CD14-positive monocyte (primary cell): ENCODE measurements at regions not wholly inside any gene's neighbourhood (a gene's known extent, or its start where the extent isn't known, plus 50 kb on each side); places are given as distances from the start of the nearest gene placed in this dataset.

ENCODE experiments used
- DNase-seq, 3 donors: peaks; one replicate each; pipeline ENCODE4 v3.0.0-alpha.2; 2011 to 2022
- H2AFZ ChIP-seq: 2 replicates; pipeline ENCODE4 v1.6.0; 2012; ENCODE audit warnings: mild to moderate bottlenecking, low read depth, low read length, inconsistent platforms; ENCODE audit not compliant: insufficient read depth, poor library complexity, severe bottlenecking
- H3K27ac ChIP-seq, 2 donors: 1 replicate in 1 of 2; 2 replicates in 1 of 2; pipeline ENCODE4 v1.5.1; 2012 to 2013; ENCODE audit warnings: low read length in 2 of 2, control low read depth in 1 of 2, inconsistent platforms in 1 of 2, low read depth in 1 of 2, mild to moderate bottlenecking in 1 of 2
- H3K27me3 ChIP-seq, 2 donors: one replicate each; pipeline versions ENCODE4 v1.6.0 to v1.6.1; 2011 to 2013; ENCODE audit warnings: low read length in 2 of 2; ENCODE audit not compliant: control insufficient read depth in 2 of 2, insufficient read depth in 2 of 2
- H3K36me3 ChIP-seq, 2 donors: replicated peaks in 1 of 2; 1 replicate in 1 of 2; 2 replicates in 1 of 2; pipeline versions ENCODE4 v1.5.1 to v1.6.1; 2012 to 2013; ENCODE audit warnings: low read length in 2 of 2, control low read depth in 1 of 2, inconsistent platforms in 1 of 2, mild to moderate bottlenecking in 1 of 2; ENCODE audit not compliant: insufficient read depth in 2 of 2, control insufficient read depth in 1 of 2
- H3K4me1 ChIP-seq, 2 donors: 1 replicate in 1 of 2; 2 replicates in 1 of 2; pipeline versions ENCODE4 v1.5.1 to v1.6.1; 2012 to 2013; ENCODE audit warnings: low read length in 2 of 2, control low read depth in 1 of 2, inconsistent platforms in 1 of 2, mild to moderate bottlenecking in 1 of 2, moderate library complexity in 1 of 2; ENCODE audit not compliant: insufficient read depth in 2 of 2, control insufficient read depth in 1 of 2
- H3K4me2 ChIP-seq: replicated peaks from 2 replicates; pipeline ENCODE3; 2012; ENCODE audit warnings: low read length, moderate library complexity, mild to moderate bottlenecking; ENCODE audit not compliant: poor library complexity, severe bottlenecking; ENCODE audit errors: extremely low read depth
- H3K4me3 ChIP-seq, 3 experiments: fragments of 200-600 bp in 1 of 3; sonication (generic) in 1 of 3; replicated peaks in 1 of 3; 1 replicate in 2 of 3; 2 replicates in 1 of 3; pipeline ENCODE4 v1.5.1; 2011 to 2013; ENCODE audit warnings: low read length in 3 of 3, mild to moderate bottlenecking in 3 of 3, control low read depth in 2 of 3, low read depth in 2 of 3, inconsistent platforms in 1 of 3, moderate library complexity in 1 of 3
- H3K79me2 ChIP-seq: 2 replicates; pipeline ENCODE4 v1.6.0; 2012; ENCODE audit warnings: mild to moderate bottlenecking, control low read depth, inconsistent platforms, low read length, moderate library complexity; ENCODE audit not compliant: insufficient read depth
- H3K9ac ChIP-seq: 2 replicates; pipeline ENCODE4 v1.6.0; 2017; ENCODE audit warnings: low read length, mild to moderate bottlenecking; ENCODE audit not compliant: insufficient read depth, poor library complexity, severe bottlenecking
- H3K9me3 ChIP-seq, 2 donors: replicated peaks in 1 of 2; 1 replicate in 1 of 2; 2 replicates in 1 of 2; pipeline versions ENCODE4 v1.5.1 to v1.6.1; 2012 to 2013; ENCODE audit warnings: low read length in 2 of 2, control low read depth in 1 of 2; ENCODE audit not compliant: control insufficient read depth in 1 of 2, insufficient read depth in 1 of 2
- H4K20me1 ChIP-seq: 2 replicates; pipeline ENCODE4 v1.6.0; 2012; ENCODE audit warnings: mild to moderate bottlenecking, low read length, control low read depth, moderate library complexity; ENCODE audit not compliant: insufficient read depth
- H3K27ac Mint-ChIP-seq, 7 donors: one replicate each; pipeline ENCODE4 v1.8.0; 2020; ENCODE audit warnings: mild to moderate bottlenecking in 7 of 7, mixed read lengths in 7 of 7, moderate library complexity in 6 of 7, inconsistent platforms in 2 of 7
- H3K27me3 Mint-ChIP-seq, 3 donors: one replicate each; pipeline ENCODE4 v1.8.0; 2021 to 2022; ENCODE audit warnings: low read depth in 3 of 3, mild to moderate bottlenecking in 3 of 3, mixed read lengths in 3 of 3, moderate library complexity in 3 of 3, inconsistent platforms in 1 of 3
- H3K36me3 Mint-ChIP-seq, 2 donors: one replicate each; pipeline ENCODE4 v1.8.0; 2020; ENCODE audit warnings: mixed read lengths in 2 of 2, inconsistent platforms in 1 of 2, mild to moderate bottlenecking in 1 of 2
- H3K4me1 Mint-ChIP-seq: one replicate; pipeline ENCODE4 v1.8.0; 2020; ENCODE audit warnings: mild to moderate bottlenecking, mixed read lengths
- H3K4me3 Mint-ChIP-seq, 2 donors: one replicate each; pipeline ENCODE4 v1.8.0; 2020; ENCODE audit warnings: mild to moderate bottlenecking in 2 of 2, mixed read lengths in 2 of 2, moderate library complexity in 1 of 2
- H3K9me3 Mint-ChIP-seq, 7 donors: one replicate each; pipeline ENCODE4 v1.8.0; 2020 to 2022; ENCODE audit warnings: mixed read lengths in 7 of 7, mild to moderate bottlenecking in 6 of 7, moderate library complexity in 6 of 7, inconsistent platforms in 2 of 7
- CTCF ChIP-seq: fragments of 200-600 bp; IDR thresholded peaks from one replicate; pipeline ENCODE4 v1.8.0; 2022; ENCODE audit warnings: antibody characterized with exemption, mild to moderate bottlenecking
- WGBS: methylation state at CpG from one replicate; pipeline ENCODE4 v1.1.5; 2013; ENCODE audit warnings: missing lambda C conversion rate; ENCODE audit not compliant: insufficient coverage; 5-methylcytosine and 5-hydroxymethylcytosine counted together
- intact Hi-C, 2 donors: fragments of 100-400 bp; cut with micrococcal nuclease; formaldehyde crosslinking; loops; one replicate each; pipeline versions ENCODE4 v1.15.0 to v1.15.1; 2023

- Histone ChIP-seq H3K4me2 (no peak overlapping the region), H3K4me1 (no peaks in the 10 kb centered on the region), H3K79me2 (no peaks in the 10 kb centered on the region), H3K9me3 (no peaks in the 10 kb centered on the region), H2AFZ (no peak overlapping the region), H3K4me3 (no peak overlapping the region), H3K36me3 (no peaks in the 10 kb centered on the region), H3K27ac (no peak overlapping the region), H3K9ac (no peak overlapping the region), H4K20me1 (no peaks in the 10 kb centered on the region), H3K27me3 (no peaks in the 10 kb centered on the region)
- H3K27ac Mint-ChIP-seq: no peak overlapping the region
- WGBS: no CpG with 5 or more reads among the region's 2 CpGs
- H3K27me3 Mint-ChIP-seq: no peaks in the 10 kb centered on the region
- H3K36me3 Mint-ChIP-seq: no peaks in the 10 kb centered on the region
- no peak for TF ChIP-seq CTCF
- intact Hi-C loops: no loop called here
- H3K4me3 Mint-ChIP-seq: no peak overlapping the region
- no peak for DNase-seq
- H3K4me1 Mint-ChIP-seq: no peaks in the 10 kb centered on the region
- H3K9me3 Mint-ChIP-seq: no peaks in the 10 kb centered on the region
Observed at GRCh38 chr2:16470936-16471490, 194.6 kb downstream of the CYRIA start.

- no peaks in the 10 kb centered on the region for H3K36me3 Mint-ChIP-seq
- Histone ChIP-seq H2AFZ (no peak overlapping the region), H3K4me1 (no peaks in the 10 kb centered on the region), H3K9ac (no peak overlapping the region), H3K79me2 (no peaks in the 10 kb centered on the region), H3K9me3 (no peaks in the 10 kb centered on the region), H3K27me3 (no peaks in the 10 kb centered on the region), H3K36me3 (no peaks in the 10 kb centered on the region), H3K4me3 (no peak overlapping the region), H3K27ac (no peak overlapping the region), H3K4me2 (no peak overlapping the region), H4K20me1 (no peaks in the 10 kb centered on the region)
- DNase-seq: no peak
- no peak overlapping the region for H3K4me3 Mint-ChIP-seq
- H3K4me1 Mint-ChIP-seq: no peaks in the 10 kb centered on the region
- intact Hi-C loops: no loop called here
- 62% methylated on average over 2 of the region's 2 CpGs for WGBS
- H3K9me3 Mint-ChIP-seq: no peaks in the 10 kb centered on the region
- H3K27me3 Mint-ChIP-seq: peaks cover 0 to 1% (median 0%) of the 10 kb centered on the region in 3 donors
- TF ChIP-seq CTCF: no peak
- H3K27ac Mint-ChIP-seq: no peak overlapping the region
Observed at GRCh38 chr2:16466821-16467151, 198.8 kb downstream of the CYRIA start.
